Lower leg skin (tissue), 4 donors: ENCODE measurements at regions not wholly inside any gene's neighbourhood (a gene's known extent, or its start where the extent isn't known, plus 50 kb on each side); places are given as distances from the start of the nearest gene placed in this dataset.

ENCODE experiments used
- DNase-seq, 2 donors: peaks; one replicate each; pipeline ENCODE4 v3.0.0-alpha.2; 2019; ENCODE audit warnings: low spot score in 2 of 2
- H3K4me3 ChIP-seq: fragments of 200-600 bp; sonication (generic); 2 replicates; pipeline ENCODE4 v1.5.1; 2017; ENCODE audit warnings: mild to moderate bottlenecking, low read depth; ENCODE audit not compliant: poor library complexity, severe bottlenecking
- CTCF ChIP-seq, 3 donors: fragments of 450-650 bp; IDR thresholded peaks; one replicate each; pipeline ENCODE4 v1.5.1; 2016; ENCODE audit warnings: antibody characterized with exemption in 3 of 3, mild to moderate bottlenecking in 3 of 3, moderate library complexity in 2 of 3
- POLR2A ChIP-seq, 2 donors: fragments of 450-650 bp; IDR thresholded peaks; one replicate each; pipeline ENCODE4 v1.6.1; 2016 to 2017; ENCODE audit warnings: antibody characterized with exemption in 2 of 2, mild to moderate bottlenecking in 1 of 2, moderate library complexity in 1 of 2
- WGBS, 2 donors: methylation state at CpG; one replicate each; pipeline ENCODE4 v1.1.5; 2018; 5-methylcytosine and 5-hydroxymethylcytosine counted together
- intact Hi-C: fragments of 100-400 bp; cut with DNase I; formaldehyde crosslinking; loops from one replicate; pipeline ENCODE4 v1.15.0; 2023; ENCODE audit warnings: low total_unique reads

- DNase-seq: no peak
- 35 to 46% methylated on average over 5 of the region's 5 CpGs for WGBS, 2 donors
- intact Hi-C loops: no loop called here
- no peak overlapping the region for H3K4me3 ChIP-seq
- TF ChIP-seq POLR2A (IDR thresholded peaks at IDR 0.05) (no peak), CTCF (IDR thresholded peaks at IDR 0.05) (no peak)
These were observed 128.8 kb downstream of the GATA3 start for GRCh38 chr10:8183241-8183704.

GRCh38 chr10:8187171-8187666 lies 132.7 kb downstream of the GATA3 start:
- H3K4me3 ChIP-seq: no peak overlapping the region
- no peak for DNase-seq
- intact Hi-C loops: no loop called here
- TF ChIP-seq CTCF (IDR thresholded peaks at IDR 0.05) (no peak), POLR2A (IDR thresholded peaks at IDR 0.05) (no peak)
- 79 to 80% methylated on average over 3 of the region's 3 CpGs for WGBS, 2 donors

- TF ChIP-seq POLR2A (IDR thresholded peaks at IDR 0.05): no peak
- TF ChIP-seq CTCF (IDR thresholded peaks at IDR 0.05): no peak
These were observed 135.0 kb downstream of the GATA3 start for GRCh38 chr10:8189458-8189857.

GRCh38 chr10:8192301-8192700 lies 137.8 kb downstream of the GATA3 start:
- TF ChIP-seq POLR2A (IDR thresholded peaks at IDR 0.05) (no peak), CTCF (IDR thresholded peaks at IDR 0.05) (no peak)
- H3K4me3 ChIP-seq: no peak overlapping the region
- intact Hi-C loops: no loop called here
- no peak for DNase-seq

More at GRCh38 chr10:8189458-8189857, 135.0 kb downstream of the GATA3 start:
- intact Hi-C loops: no loop called here
- no peak overlapping the region for H3K4me3 ChIP-seq
- no peak for DNase-seq
- WGBS, 2 donors: 68 to 72% methylated on average over 7 to 8 of the region's 8 CpGs

- 57 to 67% methylated on average over 4 of the region's 4 CpGs for WGBS, 2 donors
- DNase-seq: no peak
- intact Hi-C loops: no loop called here
- H3K4me3 ChIP-seq: no peak overlapping the region
- TF ChIP-seq POLR2A (IDR thresholded peaks at IDR 0.05) (no peak), CTCF (IDR thresholded peaks at IDR 0.05) (no peak)
These were observed 139.1 kb downstream of the GATA3 start for GRCh38 chr10:8193546-8193945.

- TF ChIP-seq POLR2A (IDR thresholded peaks at IDR 0.05): no peak
- TF ChIP-seq CTCF (IDR thresholded peaks at IDR 0.05): no peak
- peak in 1 of 2 donors; percentile 28 for DNase-seq
- intact Hi-C loops: no loop called here
- WGBS, 2 donors: 55 to 59% methylated on average over 7 of the region's 7 CpGs
- no peak overlapping the region for H3K4me3 ChIP-seq
These were observed 139.6 kb downstream of the GATA3 start for GRCh38 chr10:8194050-8194449.
